NCI-H2227 (cell line): ENCODE measurements at regions not wholly inside any gene's neighbourhood (a gene's known extent, or its start where the extent isn't known, plus 50 kb on each side); places are given as distances from the start of the nearest gene placed in this dataset.

Experiments
- DNase-seq: peaks from one replicate; lab custom pipeline; 2025; ENCODE audit not compliant: unreplicated experiment; lab: John Stamatoyannopoulos, UW

GRCh38 chr6:134381959-134382358 is 64.0 kb upstream of the SGK1 start:
- peak; percentile 2 for DNase-seq

- no peak for DNase-seq
These were observed 61.7 kb upstream of the SGK1 start for GRCh38 chr6:134379599-134379998.

GRCh38 chr6:134379076-134379475 is 61.2 kb upstream of the SGK1 start:
- no peak for DNase-seq

DNA sequence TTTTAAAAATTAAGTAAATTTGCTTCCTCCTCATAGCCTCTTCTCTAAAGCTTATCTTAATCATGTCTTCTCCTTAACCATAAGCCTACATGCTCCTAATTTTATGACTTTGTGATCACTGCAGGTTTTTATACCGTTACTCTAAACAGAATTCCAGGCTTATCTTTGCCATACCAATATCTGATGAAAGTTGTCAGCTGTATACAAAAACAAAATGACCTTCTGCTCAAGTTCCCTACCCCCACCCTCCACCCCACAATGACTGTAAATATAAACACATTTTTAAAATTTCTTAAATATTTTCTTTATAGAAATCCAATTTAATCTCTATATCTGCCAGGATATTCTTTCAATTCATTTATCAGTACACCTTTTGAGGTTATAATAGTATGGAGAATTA is 60.5 kb upstream of the SGK1 start:
- no peak for DNase-seq

- no peak for DNase-seq
These were observed 58.9 kb upstream of the SGK1 start for GRCh38 chr6:134376785-134377184.

DNA sequence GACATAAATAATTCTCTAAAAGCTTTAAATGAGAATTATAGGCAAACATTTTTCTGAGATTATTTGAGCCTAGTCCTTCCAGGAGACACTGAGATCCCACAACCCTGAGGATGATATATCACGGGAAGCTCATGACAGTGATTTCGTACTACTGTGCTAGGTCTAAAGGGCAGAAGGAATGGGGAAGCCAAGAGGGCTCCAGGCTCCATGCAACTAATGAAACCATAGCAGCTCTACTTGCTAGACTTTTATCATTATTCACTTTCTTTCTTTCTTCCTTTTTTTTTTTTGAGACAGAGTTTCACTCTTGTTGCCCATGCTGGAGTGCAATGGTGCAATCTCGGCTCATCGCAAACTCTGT is 57.3 kb upstream of the SGK1 start:
- no peak for DNase-seq

- DNase-seq, result no peak
These were observed 56.7 kb upstream of the SGK1 start for GRCh38 chr6:134374491-134375219.

GRCh38 chr6:134373993-134374392 is 56.1 kb upstream of the SGK1 start:
- DNase-seq, result no peak

DNA sequence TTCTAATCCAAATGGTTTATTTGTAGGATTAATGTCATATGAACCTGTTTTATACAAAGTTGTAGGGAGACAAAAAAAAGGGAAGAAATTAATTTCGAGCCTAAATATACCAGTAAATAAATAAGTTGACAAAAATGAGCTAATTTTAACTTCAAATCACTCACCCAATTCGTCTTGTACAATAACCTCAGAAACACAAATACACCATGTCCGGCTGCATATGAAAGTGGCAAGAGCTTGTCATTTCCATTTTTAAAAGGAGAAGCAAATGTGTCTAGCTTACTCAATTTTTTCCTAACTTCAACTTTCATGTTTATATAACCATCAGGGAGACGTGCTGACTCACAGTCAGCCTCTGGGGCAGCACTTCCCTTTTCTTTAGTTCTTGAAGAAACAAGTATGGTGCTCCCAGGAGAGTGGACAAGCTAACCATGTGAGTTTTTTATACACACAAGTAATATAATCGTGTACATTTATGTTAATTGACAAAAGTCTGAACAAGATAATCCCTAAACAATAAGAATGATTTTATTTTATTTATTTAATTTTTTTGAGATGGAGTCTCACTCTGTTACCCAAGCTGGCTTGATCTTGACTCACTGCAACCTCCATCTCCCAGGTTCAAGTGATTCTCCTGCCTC is 55.5 kb upstream of the SGK1 start:
- no peak for DNase-seq

DNA sequence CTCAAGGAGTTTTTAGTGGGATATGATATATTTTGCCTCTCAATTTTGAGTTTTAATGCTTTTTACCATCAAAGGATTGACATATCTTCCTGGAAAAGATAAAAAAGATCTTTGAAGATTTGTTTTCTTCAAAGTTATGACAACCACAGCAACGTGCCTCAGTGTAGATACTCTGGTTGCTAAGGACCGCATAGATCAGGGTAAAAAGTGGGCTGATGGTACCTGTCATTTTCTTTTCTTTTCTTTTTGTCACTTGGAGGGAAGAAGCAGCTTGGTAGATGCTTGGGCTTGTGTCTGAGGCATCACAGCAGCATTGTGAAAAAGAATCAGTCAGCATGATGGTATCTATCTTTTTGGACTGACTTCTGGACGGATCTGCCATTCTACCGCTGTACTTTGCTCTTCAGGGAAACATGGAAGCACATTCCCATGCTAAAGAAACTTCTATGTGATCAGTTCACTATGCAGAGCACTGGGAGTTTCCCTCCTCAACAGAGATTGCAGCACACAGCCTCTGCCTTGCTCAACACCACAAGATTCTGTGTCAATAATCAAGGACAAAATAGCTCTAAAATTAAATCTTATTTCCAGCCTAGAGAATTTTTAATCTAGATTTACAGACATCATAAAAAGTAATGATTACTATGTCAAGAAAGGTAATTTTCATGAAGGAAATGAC is 54.8 kb upstream of the SGK1 start:
- DNase-seq, result no peak

GRCh38 chr6:134368670-134369069 is 50.8 kb upstream of the SGK1 start:
- DNase-seq, result peak; percentile 20
